ENCODE measurements at regions not wholly inside any gene's neighbourhood (a gene's known extent, or its start where the extent isn't known, plus 50 kb on each side); places are given as distances from the start of the nearest gene placed in this dataset.
A peak's percentile ranks its signal among the peaks of the same experiment; 100 is the strongest.
"Not testable (repeated sequence)": the region's sequence is repeated elsewhere in the genome, so short reads cannot be mapped to it uniquely, and the experiment has no call there.

DNA sequence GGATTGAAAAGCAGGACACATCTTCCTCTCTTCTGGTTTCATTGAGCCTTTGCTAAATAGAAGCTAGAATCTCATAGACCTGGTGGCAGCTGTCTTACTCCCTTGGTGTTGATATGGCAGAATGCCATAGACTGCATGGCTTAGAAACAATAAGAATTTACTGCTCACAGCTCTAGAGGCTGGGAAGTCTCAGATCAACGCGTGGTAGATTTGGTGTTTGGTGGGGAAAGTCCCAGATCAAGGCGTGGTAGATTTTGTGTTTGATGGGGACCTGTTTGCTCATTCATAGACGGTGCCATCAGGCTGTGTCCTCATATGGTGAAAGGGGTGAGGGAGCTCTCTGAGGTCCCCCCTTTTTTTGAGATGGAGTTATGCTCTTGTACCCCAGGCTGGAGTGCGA, 57.6 kb upstream of the PPP2R3B start:
- Histone ChIP-seq H3K27ac (no peak overlapping the region), H3K4me1 (no peaks in the 10 kb centered on the region), H3K4me3 (no peak overlapping the region), H3K27me3 (ENCODE audit: low read depth) (peaks cover 5% of the 10 kb centered on the region), H3K36me3 (no peaks in the 10 kb centered on the region), H3K9me3 (no peaks in the 10 kb centered on the region)
- no peak for DNase-seq
- TF ChIP-seq, protein P1, sequence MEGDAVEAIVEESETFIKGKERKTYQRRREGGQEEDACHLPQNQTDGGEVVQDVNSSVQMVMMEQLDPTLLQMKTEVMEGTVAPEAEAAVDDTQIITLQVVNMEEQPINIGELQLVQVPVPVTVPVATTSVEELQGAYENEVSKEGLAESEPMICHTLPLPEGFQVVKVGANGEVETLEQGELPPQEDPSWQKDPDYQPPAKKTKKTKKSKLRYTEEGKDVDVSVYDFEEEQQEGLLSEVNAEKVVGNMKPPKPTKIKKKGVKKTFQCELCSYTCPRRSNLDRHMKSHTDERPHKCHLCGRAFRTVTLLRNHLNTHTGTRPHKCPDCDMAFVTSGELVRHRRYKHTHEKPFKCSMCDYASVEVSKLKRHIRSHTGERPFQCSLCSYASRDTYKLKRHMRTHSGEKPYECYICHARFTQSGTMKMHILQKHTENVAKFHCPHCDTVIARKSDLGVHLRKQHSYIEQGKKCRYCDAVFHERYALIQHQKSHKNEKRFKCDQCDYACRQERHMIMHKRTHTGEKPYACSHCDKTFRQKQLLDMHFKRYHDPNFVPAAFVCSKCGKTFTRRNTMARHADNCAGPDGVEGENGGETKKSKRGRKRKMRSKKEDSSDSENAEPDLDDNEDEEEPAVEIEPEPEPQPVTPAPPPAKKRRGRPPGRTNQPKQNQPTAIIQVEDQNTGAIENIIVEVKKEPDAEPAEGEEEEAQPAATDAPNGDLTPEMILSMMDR (IDR thresholded peaks at IDR 0.05): no peak
- intact Hi-C loops (cut with DNase I): no loop called here
- ATAC-seq: no peak

DNA sequence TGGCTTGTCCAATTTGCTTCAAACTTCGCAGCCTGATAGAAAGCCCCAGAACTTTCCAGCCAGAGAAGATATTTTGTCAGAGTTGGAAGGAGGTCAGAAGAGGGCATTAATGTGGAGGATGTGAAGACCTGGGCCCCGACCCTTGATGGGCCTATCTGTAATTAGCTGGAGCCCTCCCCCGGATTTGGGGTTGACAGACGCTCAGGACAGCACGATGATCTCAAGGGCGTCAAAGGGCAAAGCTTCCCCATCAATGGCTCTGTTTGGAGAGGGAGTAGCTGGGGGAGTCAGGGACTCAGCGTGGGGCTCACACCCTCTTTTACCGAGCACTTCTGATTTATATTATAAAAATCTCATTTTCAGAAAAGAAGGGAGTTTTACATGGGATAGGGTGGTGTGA, 59.0 kb upstream of the PPP2R3B start:
- no peak for ATAC-seq
- Histone ChIP-seq H3K4me3 (no peak overlapping the region), H3K27me3 (ENCODE audit: low read depth) (peaks cover 4% of the 10 kb centered on the region), H3K4me1 (no peaks in the 10 kb centered on the region), H3K36me3 (no peaks in the 10 kb centered on the region), H3K27ac (no peak overlapping the region), H3K9me3 (no peaks in the 10 kb centered on the region)
- DNase-seq: peak; percentile 13
- intact Hi-C loops (cut with DNase I): no loop called here
- TF ChIP-seq, protein P1 (IDR thresholded peaks at IDR 0.05): no peak

DNA sequence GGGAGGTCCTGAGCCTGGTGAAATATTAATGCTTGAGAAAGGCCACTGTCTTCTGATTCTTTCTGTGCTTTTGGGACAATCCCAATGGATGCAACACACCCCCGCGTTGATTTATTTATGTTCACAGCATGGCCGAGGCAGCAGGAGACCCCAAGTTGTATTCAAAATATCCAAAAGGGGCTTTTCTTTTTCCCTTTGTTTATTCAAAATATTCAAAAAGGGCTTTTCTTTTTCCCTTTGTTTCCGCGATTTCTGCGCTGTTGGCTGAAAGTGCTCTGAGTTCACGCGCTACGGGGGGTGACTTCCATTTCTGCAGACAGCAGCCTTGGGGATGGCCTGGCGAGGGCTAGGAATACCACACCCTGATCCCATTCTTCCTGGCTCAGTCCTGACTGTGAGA, 59.5 kb upstream of the PPP2R3B start:
- TF ChIP-seq, protein P1 (IDR thresholded peaks at IDR 0.05): no peak
- H3K27me3 ChIP-seq (ENCODE audit: low read depth): peaks cover 4% of the 10 kb centered on the region
- H3K4me3 ChIP-seq: no peak overlapping the region
- intact Hi-C loops (cut with DNase I): no loop called here
- H3K4me1 ChIP-seq: no peaks in the 10 kb centered on the region
- no peak overlapping the region for H3K27ac ChIP-seq
- H3K9me3 ChIP-seq: no peaks in the 10 kb centered on the region
- no peaks in the 10 kb centered on the region for H3K36me3 ChIP-seq
- DNase-seq (peak; percentile 14), ATAC-seq (no peak)

DNA sequence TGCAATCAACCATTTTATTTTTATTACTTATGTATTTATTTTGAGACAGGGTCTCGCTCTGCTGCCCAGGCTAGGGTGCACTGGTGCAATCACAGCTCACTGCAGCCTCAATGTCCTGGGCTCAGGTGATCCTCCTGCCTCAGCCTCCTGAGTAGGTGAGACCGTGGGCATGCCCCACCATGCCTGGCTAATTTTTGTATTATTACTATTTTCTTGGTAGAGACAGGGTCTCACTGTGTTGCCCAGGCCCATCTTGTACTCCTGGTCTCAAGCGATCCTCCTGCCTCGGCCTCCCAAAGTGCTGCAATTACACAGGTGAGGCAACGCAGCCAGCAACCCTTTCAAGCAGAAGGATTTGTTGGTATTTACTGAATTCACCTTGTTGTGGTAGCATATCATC, 60.3 kb upstream of the PPP2R3B start:
- TF ChIP-seq, protein P1 (IDR thresholded peaks at IDR 0.05): no peak
- Histone ChIP-seq H3K4me3 (no peak overlapping the region), H3K36me3 (no peaks in the 10 kb centered on the region), H3K27me3 (ENCODE audit: low read depth) (peaks cover 4% of the 10 kb centered on the region), H3K9me3 (no peaks in the 10 kb centered on the region), H3K4me1 (no peaks in the 10 kb centered on the region), H3K27ac (no peak overlapping the region)
- intact Hi-C loops (cut with DNase I): no loop called here
- DNase-seq (peak; percentile 19), ATAC-seq (no peak)

DNA sequence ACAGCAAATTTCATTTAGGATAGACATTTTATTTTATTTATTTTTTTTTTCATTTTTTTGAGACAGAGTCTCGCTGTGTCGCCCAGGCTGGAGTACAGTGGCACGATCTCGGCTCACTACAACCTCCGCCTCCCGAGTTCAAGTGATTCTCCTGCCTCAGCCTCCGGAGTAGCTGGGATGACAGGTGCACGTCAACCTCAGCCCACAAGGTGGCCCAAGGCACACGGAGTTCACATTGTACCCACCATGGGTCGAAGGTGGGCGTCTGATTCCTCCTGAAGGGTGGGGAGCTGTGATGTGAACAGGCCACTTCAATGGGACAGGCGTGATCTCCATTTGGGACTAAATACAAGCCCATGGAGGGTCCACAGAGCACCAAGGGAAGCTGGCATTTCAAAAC, 65.0 kb upstream of the PPP2R3B start:
- H3K27me3 ChIP-seq (ENCODE audit: low read depth); H3K9me3 ChIP-seq; H3K27ac ChIP-seq; H3K4me1 ChIP-seq; ATAC-seq; H3K36me3 ChIP-seq; intact Hi-C loops (cut with DNase I); H3K4me3 ChIP-seq: not testable (repeated sequence)
- DNase-seq: peak; percentile 4

DNA sequence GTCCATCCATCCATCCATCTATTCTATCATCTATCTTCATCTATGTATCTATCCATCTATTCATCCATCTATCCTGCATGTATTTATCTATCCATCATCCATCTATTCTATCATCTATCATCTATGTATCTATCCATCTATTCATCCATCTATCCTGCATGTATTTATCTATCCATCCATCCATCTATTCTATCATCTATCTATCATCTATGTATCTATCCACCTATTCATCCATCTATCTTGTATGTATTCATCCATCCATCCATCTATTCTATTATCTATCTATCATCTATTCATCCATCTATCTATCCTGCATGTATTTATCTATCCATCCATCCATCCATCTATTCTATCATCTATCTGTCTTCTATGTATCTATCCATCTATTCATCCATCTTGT, 65.9 kb upstream of the PPP2R3B start:
- TF ChIP-seq, protein P1 (IDR thresholded peaks at IDR 0.05): no peak
- no peak overlapping the region for H3K4me3 ChIP-seq
- no peaks in the 10 kb centered on the region for H3K36me3 ChIP-seq
- intact Hi-C loops (cut with DNase I): no loop called here
- H3K9me3 ChIP-seq: no peaks in the 10 kb centered on the region
- no peak for DNase-seq
- ATAC-seq: no peak
- H3K27ac ChIP-seq: no peak overlapping the region
- H3K27me3 ChIP-seq (ENCODE audit: low read depth): peaks cover 4% of the 10 kb centered on the region
- no peaks in the 10 kb centered on the region for H3K4me1 ChIP-seq

DNA sequence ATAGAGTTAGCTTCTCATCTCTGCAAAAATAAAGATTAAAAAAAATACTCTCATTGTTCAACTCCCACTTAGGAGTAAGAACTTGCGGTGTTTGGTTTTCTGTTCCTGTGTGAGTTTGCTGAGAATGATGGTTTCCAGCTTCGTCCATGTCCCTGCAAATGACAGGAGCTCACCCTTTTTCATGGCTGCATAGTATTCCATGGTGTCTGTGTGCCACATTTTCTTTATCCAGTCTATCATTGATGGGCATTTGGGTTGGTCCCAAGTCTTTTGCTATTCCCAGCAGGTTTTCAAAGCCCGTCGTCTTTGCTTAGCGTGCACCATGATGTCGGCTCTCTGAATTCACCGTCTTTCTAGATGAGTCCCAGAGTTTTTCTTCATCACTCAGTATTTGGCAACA, 67.8 kb upstream of the PPP2R3B start:
- H3K36me3 ChIP-seq; H3K4me1 ChIP-seq; intact Hi-C loops (cut with DNase I); H3K27ac ChIP-seq; H3K9me3 ChIP-seq; H3K4me3 ChIP-seq; H3K27me3 ChIP-seq (ENCODE audit: low read depth); ATAC-seq; DNase-seq: not testable (repeated sequence)
